Brain microvascular endothelial cell (primary cell): ENCODE measurements at regions not wholly inside any gene's neighbourhood (a gene's known extent, or its start where the extent isn't known, plus 50 kb on each side); places are given as distances from the start of the nearest gene placed in this dataset.

Experiments used
- DNase-seq: peaks from one replicate; pipeline ENCODE4 v3.0.0-alpha.2; 2020
- H3K27ac ChIP-seq: fragments of 250-450 bp; sonication (Bioruptor Pico); 2 replicates; pipeline ENCODE4 v1.5.1; 2020; ENCODE audit warnings: mild to moderate bottlenecking, moderate library complexity
- H3K27me3 ChIP-seq: fragments of 250-450 bp; sonication (Bioruptor Pico); replicated peaks from 2 replicates; pipeline ENCODE4 v1.5.1; 2020; ENCODE audit warnings: mild to moderate bottlenecking
- H3K36me3 ChIP-seq: fragments of 250-450 bp; sonication (Bioruptor Pico); replicated peaks from 2 replicates; pipeline ENCODE4 v1.5.1; 2020; ENCODE audit warnings: mild to moderate bottlenecking
- H3K4me3 ChIP-seq: 2 replicates; pipeline ENCODE4 v1.5.1; 2011; ENCODE audit warnings: low read depth, mild to moderate bottlenecking, control low read depth, low read length, moderate library complexity
- CTCF ChIP-seq: IDR thresholded peaks from 2 replicates; pipeline ENCODE4 v1.5.1; 2011; ENCODE audit warnings: low read depth, mild to moderate bottlenecking, moderate library complexity, low read length, control low read depth, inconsistent platforms; ENCODE audit errors: missing control alignments
- in situ Hi-C: cut with HindIII; loops from 2 replicates; pipeline ENCODE4 v1.10.0; 2017; ENCODE audit warnings: low sequenced_read_pairs, low pct_ligation_motif_present

- Histone ChIP-seq H3K27ac (no peak overlapping the region), H3K27me3 (no peaks in the 10 kb centered on the region), H3K4me3 (no peak overlapping the region), H3K36me3 (no peaks in the 10 kb centered on the region)
- in situ Hi-C loops, result no loop called here
- DNase-seq, result no peak
- TF ChIP-seq CTCF, result no peak
These were observed 366.6 kb upstream of the CCL2 start for GRCh38 chr17:33888455-33888854.

GRCh38 chr17:33889040-33889439, 366.0 kb upstream of the CCL2 start:
- H3K36me3 ChIP-seq, result no peaks in the 10 kb centered on the region

GRCh38 chr17:33889766-33890165, 365.3 kb upstream of the CCL2 start:
- Histone ChIP-seq H3K36me3 (no peaks in the 10 kb centered on the region), H3K4me3 (no peak overlapping the region), H3K27ac (no peak overlapping the region), H3K27me3 (no peaks in the 10 kb centered on the region)
- TF ChIP-seq CTCF, result no peak
- in situ Hi-C loops, result no loop called here
- no peak for DNase-seq

More at GRCh38 chr17:33889040-33889439, 366.0 kb upstream of the CCL2 start:
- no peak for DNase-seq
- Histone ChIP-seq H3K4me3 (no peak overlapping the region), H3K27me3 (no peaks in the 10 kb centered on the region), H3K27ac (no peak overlapping the region)
- in situ Hi-C loops, result no loop called here
- TF ChIP-seq CTCF, result no peak

GRCh38 chr17:33892717-33893591, 362.1 kb upstream of the CCL2 start:
- Histone ChIP-seq H3K4me3 (no peak overlapping the region), H3K36me3 (no peaks in the 10 kb centered on the region), H3K27ac (no peak overlapping the region), H3K27me3 (no peaks in the 10 kb centered on the region)
- in situ Hi-C loops, result no loop called here
- no peak for DNase-seq
- no peak for TF ChIP-seq CTCF

- in situ Hi-C loops, result no loop called here
- no peak for DNase-seq
- Histone ChIP-seq H3K36me3 (no peaks in the 10 kb centered on the region), H3K27me3 (no peaks in the 10 kb centered on the region), H3K27ac (no peak overlapping the region), H3K4me3 (no peak overlapping the region)
- TF ChIP-seq CTCF, result no peak
These were observed 359.6 kb upstream of the CCL2 start for GRCh38 chr17:33895491-33895890.
